ENCODE measurements at regions not wholly inside any gene's neighbourhood (a gene's known extent, or its start where the extent isn't known, plus 50 kb on each side); places are given as distances from the start of the nearest gene placed in this dataset.

GRCh38 chr20:19807946-19808330 lies 49.9 kb downstream of the RIN2 start:
- H3K4me1 Mint-ChIP-seq, result peaks cover 23% of the 10 kb centered on the region
- H3K27ac Mint-ChIP-seq, result no peak overlapping the region
- H3K9me3 Mint-ChIP-seq, result no peaks in the 10 kb centered on the region
- H3K27me3 Mint-ChIP-seq, result no peaks in the 10 kb centered on the region
- no peak for ATAC-seq
- H3K4me3 Mint-ChIP-seq, result no peak overlapping the region
- no peaks in the 10 kb centered on the region for H3K36me3 Mint-ChIP-seq

DNA sequence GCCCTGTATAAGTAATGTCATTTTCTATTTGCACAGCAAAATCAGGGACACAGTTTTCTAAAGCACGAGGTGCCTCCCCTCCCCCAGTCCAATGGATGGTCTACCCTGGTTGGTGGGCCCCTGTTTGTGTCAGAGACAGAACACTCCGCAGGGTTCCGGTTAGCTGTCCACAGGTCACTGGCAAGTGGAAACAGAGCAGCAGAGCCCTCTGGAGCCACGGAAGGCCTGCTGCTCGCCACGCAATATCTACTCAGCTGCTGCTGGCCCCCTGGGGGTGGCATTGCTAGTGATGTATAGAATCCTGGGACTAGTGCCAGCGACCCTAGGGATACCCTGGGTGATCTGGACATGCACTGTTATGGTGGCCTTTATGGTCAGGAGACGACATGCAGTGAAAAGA lies 50.4 kb downstream of the RIN2 start:
- Mint-ChIP-seq H3K27me3 (no peaks in the 10 kb centered on the region), H3K4me3 (no peak overlapping the region), H3K27ac (no peak overlapping the region), H3K4me1 (peaks cover 24% of the 10 kb centered on the region), H3K36me3 (no peaks in the 10 kb centered on the region), H3K9me3 (no peaks in the 10 kb centered on the region)
- no peak for ATAC-seq

- Mint-ChIP-seq H3K36me3 (no peaks in the 10 kb centered on the region), H3K9me3 (no peaks in the 10 kb centered on the region), H3K27ac (no peak overlapping the region), H3K4me3 (no peak overlapping the region), H3K27me3 (no peaks in the 10 kb centered on the region), H3K4me1 (peaks cover 24% of the 10 kb centered on the region)
- ATAC-seq, result no peak
Measured at GRCh38 chr20:19809505-19809904, 51.4 kb downstream of the RIN2 start.

- no peaks in the 10 kb centered on the region for H3K27me3 Mint-ChIP-seq
- no peaks in the 10 kb centered on the region for H3K36me3 Mint-ChIP-seq
- ATAC-seq, result no peak
- H3K9me3 Mint-ChIP-seq, result no peaks in the 10 kb centered on the region
- no peak overlapping the region for H3K27ac Mint-ChIP-seq
- peaks cover 37% of the 10 kb centered on the region for H3K4me1 Mint-ChIP-seq
- H3K4me3 Mint-ChIP-seq, result no peak overlapping the region
Measured at GRCh38 chr20:19811231-19811630, 53.2 kb downstream of the RIN2 start.

GRCh38 chr20:19812056-19812455 lies 54.0 kb downstream of the RIN2 start:
- H3K27me3 Mint-ChIP-seq, result no peaks in the 10 kb centered on the region
- no peak overlapping the region for H3K4me3 Mint-ChIP-seq
- no peaks in the 10 kb centered on the region for H3K36me3 Mint-ChIP-seq
- ATAC-seq, result no peak
- no peak overlapping the region for H3K27ac Mint-ChIP-seq
- H3K4me1 Mint-ChIP-seq, result peaks cover 42% of the 10 kb centered on the region
- H3K9me3 Mint-ChIP-seq, result no peaks in the 10 kb centered on the region

DNA sequence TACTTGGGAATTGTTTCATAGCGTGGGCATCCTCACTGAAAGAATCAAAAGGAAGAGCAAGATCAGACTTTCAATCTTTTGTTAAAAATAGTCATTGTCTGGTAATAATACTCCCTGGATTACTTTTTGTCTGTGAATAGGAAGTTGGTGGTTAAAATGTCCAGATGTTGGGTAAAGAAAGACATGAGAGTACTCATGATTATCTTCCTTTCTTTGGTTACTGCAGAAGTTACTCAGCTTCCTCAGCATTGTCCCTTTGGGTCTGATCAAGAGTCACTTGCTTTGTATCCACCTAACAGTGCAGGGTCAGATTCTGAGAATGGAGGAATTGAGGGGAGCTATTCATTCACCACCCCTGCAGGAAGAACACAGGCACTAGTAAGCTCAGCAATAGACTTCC lies 54.6 kb downstream of the RIN2 start:
- Mint-ChIP-seq H3K27me3 (no peaks in the 10 kb centered on the region), H3K36me3 (no peaks in the 10 kb centered on the region), H3K4me1 (peaks cover 41% of the 10 kb centered on the region), H3K9me3 (no peaks in the 10 kb centered on the region), H3K27ac (no peak overlapping the region), H3K4me3 (no peak overlapping the region)
- ATAC-seq, result no peak

DNA sequence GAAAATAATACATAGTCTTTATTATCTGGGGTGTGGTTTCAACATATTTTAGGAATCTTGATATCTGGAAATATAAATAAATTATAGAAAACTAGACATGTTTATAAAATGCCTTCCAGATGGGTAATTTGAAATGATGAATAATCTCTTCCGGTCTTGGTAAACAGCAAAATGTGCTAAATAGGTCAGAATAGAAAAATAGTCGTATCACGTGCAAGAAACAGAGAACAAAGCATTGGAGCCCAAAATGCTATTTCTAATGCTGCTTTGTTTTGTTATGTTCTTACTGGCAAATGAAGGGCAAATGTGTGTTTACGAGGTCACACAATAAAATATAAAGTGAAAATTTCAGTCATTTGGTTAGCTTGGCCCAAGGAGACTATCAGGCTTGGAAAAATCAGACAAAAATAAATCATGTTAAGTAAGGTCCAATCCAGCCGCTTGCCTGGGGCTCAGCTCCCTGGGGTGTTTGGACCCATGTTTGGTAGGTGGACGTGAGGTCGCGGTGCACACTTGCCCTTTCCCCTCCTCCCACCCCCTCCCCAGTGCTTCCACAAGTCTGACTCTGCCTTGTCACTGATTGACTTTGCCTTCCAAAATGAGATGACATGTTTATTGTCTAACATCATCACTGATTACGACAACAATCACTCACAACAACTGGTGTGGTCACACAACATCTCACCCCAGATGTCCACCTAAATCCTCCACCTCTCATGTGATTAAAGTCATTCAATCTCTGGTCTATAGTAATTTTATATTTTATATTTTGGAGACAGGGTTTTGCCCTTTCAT lies 56.0 kb downstream of the RIN2 start:
- no peak for ATAC-seq
- H3K36me3 Mint-ChIP-seq, result no peaks in the 10 kb centered on the region
- H3K27me3 Mint-ChIP-seq, result no peaks in the 10 kb centered on the region
- H3K27ac Mint-ChIP-seq, result no peak overlapping the region
- H3K9me3 Mint-ChIP-seq, result no peaks in the 10 kb centered on the region
- peaks cover 41% of the 10 kb centered on the region for H3K4me1 Mint-ChIP-seq
- H3K4me3 Mint-ChIP-seq, result no peak overlapping the region

DNA sequence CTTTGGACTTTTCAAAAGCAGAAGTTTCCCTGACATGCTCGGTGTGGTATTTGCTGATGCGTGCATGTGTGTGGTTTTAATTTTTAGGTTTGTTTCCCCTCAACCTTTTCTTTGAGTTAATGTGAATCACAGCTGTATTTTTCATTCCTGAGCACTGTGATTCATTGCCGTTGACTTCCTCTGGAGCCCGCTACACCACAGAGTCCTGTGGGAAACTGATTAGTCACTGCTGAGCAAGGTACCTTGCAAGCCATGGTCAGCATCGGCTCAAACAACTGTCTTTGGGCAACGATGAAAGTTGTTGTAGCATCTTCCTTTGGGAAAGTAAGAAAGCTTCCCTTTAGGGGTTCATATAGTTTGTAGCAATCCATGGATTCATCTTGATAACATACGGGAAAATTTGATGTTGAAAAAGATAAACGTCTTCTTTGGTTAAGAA lies 57.5 kb downstream of the RIN2 start:
- ATAC-seq, result peak; percentile 92
- peaks cover 48% of the 10 kb centered on the region for H3K4me1 Mint-ChIP-seq
- no peaks in the 10 kb centered on the region for H3K36me3 Mint-ChIP-seq
- peak overlapping the region; percentile 40 for H3K27ac Mint-ChIP-seq
- no peaks in the 10 kb centered on the region for H3K9me3 Mint-ChIP-seq
- H3K27me3 Mint-ChIP-seq, result no peaks in the 10 kb centered on the region
- H3K4me3 Mint-ChIP-seq, result peak overlapping the region; percentile 31

GRCh38 chr20:19816386-19816785 lies 58.3 kb downstream of the RIN2 start:
- ATAC-seq, result no peak
- Mint-ChIP-seq H3K27ac (no peak overlapping the region), H3K4me3 (no peak overlapping the region), H3K27me3 (no peaks in the 10 kb centered on the region), H3K36me3 (no peaks in the 10 kb centered on the region), H3K4me1 (peaks cover 56% of the 10 kb centered on the region), H3K9me3 (no peaks in the 10 kb centered on the region)

DNA sequence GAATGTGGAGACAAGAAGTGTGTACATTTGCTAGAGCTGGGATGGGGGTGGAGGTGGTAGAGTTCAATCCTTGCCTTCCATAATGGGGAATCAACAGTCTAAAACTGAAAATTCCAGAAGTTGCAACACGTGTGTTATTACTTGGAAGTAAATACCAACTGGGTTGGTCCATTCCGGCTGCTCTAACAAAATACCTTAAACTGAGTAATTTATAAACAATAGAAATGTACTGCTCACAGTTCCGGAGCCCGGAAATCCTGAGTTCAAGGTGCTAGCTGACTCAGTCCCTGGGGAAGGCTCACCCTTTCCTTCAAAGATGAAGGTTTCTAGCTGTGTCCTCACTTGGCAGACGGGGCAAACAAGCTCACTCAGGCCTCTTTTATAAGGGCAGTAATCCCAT lies 59.0 kb downstream of the RIN2 start:
- Mint-ChIP-seq H3K27me3 (no peaks in the 10 kb centered on the region), H3K4me1 (peaks cover 60% of the 10 kb centered on the region), H3K4me3 (no peak overlapping the region), H3K27ac (no peak overlapping the region), H3K9me3 (no peaks in the 10 kb centered on the region), H3K36me3 (no peaks in the 10 kb centered on the region)
- ATAC-seq, result no peak

GRCh38 chr20:19819149-19819548 lies 61.1 kb downstream of the RIN2 start:
- Mint-ChIP-seq H3K36me3 (no peaks in the 10 kb centered on the region), H3K27me3 (no peaks in the 10 kb centered on the region), H3K4me3 (no peak overlapping the region), H3K27ac (no peak overlapping the region), H3K4me1 (peaks cover 61% of the 10 kb centered on the region), H3K9me3 (no peaks in the 10 kb centered on the region)
- no peak for ATAC-seq

- Mint-ChIP-seq H3K9me3 (no peaks in the 10 kb centered on the region), H3K27me3 (no peaks in the 10 kb centered on the region), H3K36me3 (no peaks in the 10 kb centered on the region), H3K4me1 (peaks cover 67% of the 10 kb centered on the region), H3K4me3 (no peak overlapping the region), H3K27ac (no peak overlapping the region)
- peak; percentile 74 for ATAC-seq
Measured at GRCh38 chr20:19820555-19821211, 62.6 kb downstream of the RIN2 start.

GRCh38 chr20:19821606-19822005 lies 63.5 kb downstream of the RIN2 start:
- Mint-ChIP-seq H3K4me3 (no peak overlapping the region), H3K4me1 (peaks cover 58% of the 10 kb centered on the region), H3K36me3 (no peaks in the 10 kb centered on the region), H3K9me3 (no peaks in the 10 kb centered on the region), H3K27ac (no peak overlapping the region), H3K27me3 (no peaks in the 10 kb centered on the region)
- peak; percentile 44 for ATAC-seq

- Mint-ChIP-seq H3K4me3 (no peak overlapping the region), H3K36me3 (no peaks in the 10 kb centered on the region), H3K9me3 (no peaks in the 10 kb centered on the region), H3K4me1 (peaks cover 59% of the 10 kb centered on the region), H3K27ac (no peak overlapping the region), H3K27me3 (no peaks in the 10 kb centered on the region)
- no peak for ATAC-seq
Measured at GRCh38 chr20:19823216-19823615, 65.2 kb downstream of the RIN2 start.

GRCh38 chr20:19823971-19824370 lies 65.9 kb downstream of the RIN2 start:
- no peak for ATAC-seq
- Mint-ChIP-seq H3K4me1 (peaks cover 67% of the 10 kb centered on the region), H3K36me3 (no peaks in the 10 kb centered on the region), H3K27ac (no peak overlapping the region), H3K4me3 (no peak overlapping the region), H3K9me3 (no peaks in the 10 kb centered on the region), H3K27me3 (no peaks in the 10 kb centered on the region)

DNA sequence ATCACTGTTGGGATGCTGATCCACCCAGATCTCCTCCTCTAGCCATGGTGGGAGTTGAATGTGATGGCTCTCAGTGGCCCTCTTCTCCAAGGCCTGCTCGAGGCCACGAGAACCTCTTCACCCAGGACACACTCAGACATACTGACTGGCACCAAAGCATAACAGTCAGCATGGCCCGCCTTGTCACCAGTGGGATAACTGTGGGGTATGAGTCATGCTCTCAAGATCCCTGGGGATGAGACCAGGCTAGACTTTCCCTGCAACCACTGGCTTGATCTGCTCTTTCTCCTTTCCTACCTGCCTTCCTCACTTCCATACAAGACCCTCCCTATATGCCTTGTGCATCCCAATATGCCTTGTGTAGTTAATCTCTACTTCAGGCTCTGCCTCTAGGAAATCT lies 66.8 kb downstream of the RIN2 start:
- Mint-ChIP-seq H3K9me3 (no peaks in the 10 kb centered on the region), H3K27me3 (no peaks in the 10 kb centered on the region), H3K4me3 (no peak overlapping the region), H3K4me1 (peaks cover 72% of the 10 kb centered on the region), H3K27ac (no peak overlapping the region), H3K36me3 (no peaks in the 10 kb centered on the region)
- no peak for ATAC-seq
